ENCODE measurements at regions not wholly inside any gene's neighbourhood (a gene's known extent, or its start where the extent isn't known, plus 50 kb on each side); places are given as distances from the start of the nearest gene placed in this dataset.
"Not testable (repeated sequence)": the region's sequence is repeated elsewhere in the genome, so short reads cannot be mapped to it uniquely, and the experiment has no call there.

- no peak for DNase-seq
These were observed 340.0 kb upstream of the PIK3R1 start for GRCh38 chr5:67875601-67876000.

- DNase-seq: no peak
These were observed 341.6 kb upstream of the PIK3R1 start for GRCh38 chr5:67873935-67874334.

DNA sequence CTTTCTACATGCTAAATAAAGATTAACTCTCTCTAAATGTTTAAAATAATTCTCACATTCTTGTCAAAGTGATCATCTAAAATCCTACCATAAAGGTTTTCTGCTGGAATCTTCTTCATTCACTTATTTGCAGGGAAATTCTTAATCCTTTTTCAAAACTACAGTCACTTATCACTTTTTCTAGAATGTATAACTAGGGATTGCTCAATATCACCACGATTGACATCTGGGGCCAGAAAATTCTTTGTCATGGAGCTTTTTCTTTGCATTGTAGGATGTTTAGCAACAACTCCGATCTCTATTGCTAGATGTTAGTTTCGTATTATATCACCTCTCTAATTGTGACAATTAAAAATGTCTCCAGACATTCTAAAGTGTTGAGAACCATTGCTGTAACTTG is 344.9 kb upstream of the PIK3R1 start:
- no peak for DNase-seq

DNA sequence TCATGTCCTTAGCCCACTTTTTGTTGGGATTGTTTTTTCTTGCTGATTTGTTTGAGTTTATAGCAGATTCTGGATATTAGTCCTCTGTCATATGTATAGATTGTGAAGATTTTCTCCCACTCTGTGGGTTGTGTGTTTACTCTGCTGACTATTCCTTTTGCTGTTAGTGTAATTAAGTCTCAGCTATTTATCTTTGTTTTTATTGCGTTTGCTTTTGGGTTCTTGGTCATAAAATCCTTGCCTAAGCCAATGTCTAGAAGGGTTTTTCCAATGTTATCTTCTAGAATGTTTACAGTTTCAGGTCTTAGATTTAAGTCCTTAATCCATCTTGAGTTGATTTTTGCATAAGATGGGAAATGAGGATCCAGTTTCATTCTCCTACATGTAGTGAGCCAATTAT is 351.2 kb upstream of the PIK3R1 start:
- not testable (repeated sequence) for DNase-seq

DNA sequence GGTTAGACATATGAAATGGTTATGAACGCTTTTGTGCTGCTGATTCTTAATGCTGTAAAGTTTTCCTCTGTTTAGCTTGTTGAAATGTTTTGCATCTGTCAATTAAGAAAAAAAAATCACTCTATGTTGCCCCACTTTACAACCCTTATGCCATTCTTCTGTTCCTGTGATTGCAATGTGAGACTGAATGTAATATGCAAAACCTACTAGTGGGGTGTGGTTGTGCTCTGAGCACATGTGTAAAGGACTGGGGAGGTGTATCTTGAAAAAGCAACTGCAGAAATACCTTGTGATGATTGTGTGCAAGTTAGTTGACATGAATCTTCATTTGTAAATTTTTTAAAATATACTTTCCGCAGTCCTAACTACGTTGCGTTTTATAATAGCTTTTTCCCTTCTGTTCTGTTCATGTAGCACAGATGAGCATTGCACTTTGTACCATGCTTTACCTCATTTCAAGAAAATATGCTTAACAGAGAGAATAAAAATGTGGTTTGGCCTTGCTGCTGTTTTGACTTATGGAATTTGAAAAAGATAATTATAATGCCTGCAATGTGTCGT is 357.0 kb upstream of the PIK3R1 start:
- no peak for DNase-seq

DNA sequence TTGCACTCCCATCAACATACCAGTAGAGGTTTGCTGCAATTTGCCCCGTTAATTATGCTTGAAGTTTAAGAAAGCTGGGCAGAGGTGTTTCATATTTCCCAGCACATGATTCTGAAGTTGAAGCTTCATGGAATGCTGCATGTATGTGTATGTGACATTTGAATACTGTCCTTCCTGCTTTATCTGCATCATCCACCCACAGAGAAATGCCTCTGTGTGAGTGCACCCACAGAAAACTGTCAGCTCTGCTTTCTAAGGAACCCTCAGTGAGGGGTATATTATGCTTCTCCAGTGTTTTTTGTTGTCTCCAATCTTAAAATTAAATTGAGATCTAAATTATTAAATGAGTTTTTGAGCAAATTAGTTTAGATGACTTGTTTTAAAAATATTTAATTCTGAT is 358.1 kb upstream of the PIK3R1 start:
- DNase-seq: peak; percentile 7 to 32

- no peak for DNase-seq
These were observed 360.0 kb upstream of the PIK3R1 start for GRCh38 chr5:67855523-67855922.

DNA sequence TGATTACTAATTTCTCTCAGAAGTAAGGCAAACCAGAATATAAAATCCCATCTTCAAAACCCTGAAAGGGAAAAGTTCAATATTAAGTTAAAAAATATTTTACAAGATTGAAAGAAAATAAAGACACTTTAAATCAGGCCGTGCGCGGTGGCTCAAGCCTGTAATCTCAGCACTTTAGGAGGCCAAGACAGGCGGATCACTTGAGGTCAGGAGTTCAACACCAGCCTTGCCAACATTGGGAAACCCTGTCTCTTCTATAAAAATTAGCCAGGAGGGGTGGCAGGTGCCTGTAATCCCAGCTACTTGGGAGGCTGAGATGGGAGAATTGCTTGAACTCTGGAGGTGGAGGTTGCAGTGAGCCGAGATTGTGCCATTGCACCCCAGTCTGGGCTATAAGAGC is 364.6 kb upstream of the PIK3R1 start:
- not testable (repeated sequence) for DNase-seq

DNA sequence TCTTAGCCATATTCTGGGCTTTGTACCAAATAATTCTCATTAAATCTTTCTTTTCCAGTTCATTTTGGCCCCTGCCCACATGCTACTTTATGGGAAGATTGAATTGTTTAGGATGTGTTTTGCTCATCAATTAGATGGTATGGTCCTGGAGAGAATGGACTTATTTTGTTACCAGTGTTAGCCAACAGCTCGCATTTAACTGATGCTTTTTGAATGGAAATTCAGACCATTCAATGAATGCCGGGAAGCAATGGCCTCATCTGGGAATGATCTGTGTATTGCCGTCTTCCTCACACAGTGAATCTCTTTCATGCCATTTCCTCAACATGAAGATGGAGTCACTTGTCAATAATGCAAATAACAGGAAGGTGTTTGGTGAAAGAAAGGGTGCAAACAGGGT is 370.6 kb upstream of the PIK3R1 start:
- no peak for DNase-seq

DNA sequence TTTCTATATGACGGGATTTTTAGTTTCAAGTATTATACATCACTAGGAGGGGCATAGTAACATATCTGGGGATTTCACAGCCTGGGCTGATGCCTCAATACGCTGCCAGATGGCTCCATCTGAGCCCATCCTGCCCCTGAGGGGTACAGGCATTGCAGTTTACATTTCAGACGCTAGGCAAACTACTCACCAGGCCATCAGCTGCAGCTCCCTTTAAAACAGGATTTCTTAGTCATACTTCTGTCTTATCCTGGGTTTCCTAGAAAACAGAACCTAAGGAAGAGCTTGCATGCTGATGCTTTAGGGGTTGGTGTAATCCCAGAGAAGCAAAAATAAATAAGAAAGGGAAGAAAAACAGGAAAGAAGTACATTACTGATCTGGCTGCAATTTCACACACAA is 372.8 kb upstream of the PIK3R1 start:
- no peak for DNase-seq

- DNase-seq: not testable (repeated sequence)
These were observed 378.3 kb upstream of the PIK3R1 start for GRCh38 chr5:67837225-67837624.

GRCh38 chr5:67836496-67836895 is 379.1 kb upstream of the PIK3R1 start:
- not testable (repeated sequence) for DNase-seq

- DNase-seq: no peak
These were observed 384.5 kb upstream of the PIK3R1 start for GRCh38 chr5:67831048-67831447.

- DNase-seq: no peak
These were observed 388.0 kb upstream of the PIK3R1 start for GRCh38 chr5:67827541-67827940.

GRCh38 chr5:67824852-67825251 is 390.7 kb upstream of the PIK3R1 start:
- no peak for DNase-seq

DNA sequence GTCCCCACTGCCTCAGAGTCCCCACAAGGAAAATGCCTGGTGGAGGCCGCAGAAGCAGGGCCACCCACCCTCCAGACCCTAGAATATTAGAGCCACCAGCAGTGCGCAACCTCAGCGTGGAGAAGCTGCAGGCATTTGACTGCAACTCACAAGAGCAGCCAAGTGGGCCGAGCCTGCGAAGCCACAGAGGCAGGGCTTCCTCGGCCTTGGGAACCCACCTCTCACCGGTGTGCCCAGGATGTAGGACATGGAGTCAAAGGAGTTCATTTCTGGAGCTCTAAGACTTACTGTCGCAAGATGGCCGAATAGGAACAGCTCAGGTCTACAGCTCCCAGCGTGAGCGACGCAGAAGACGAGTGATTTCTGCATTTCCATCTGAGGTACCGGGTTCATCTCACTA is 397.9 kb upstream of the PIK3R1 start:
- DNase-seq: no peak

DNA sequence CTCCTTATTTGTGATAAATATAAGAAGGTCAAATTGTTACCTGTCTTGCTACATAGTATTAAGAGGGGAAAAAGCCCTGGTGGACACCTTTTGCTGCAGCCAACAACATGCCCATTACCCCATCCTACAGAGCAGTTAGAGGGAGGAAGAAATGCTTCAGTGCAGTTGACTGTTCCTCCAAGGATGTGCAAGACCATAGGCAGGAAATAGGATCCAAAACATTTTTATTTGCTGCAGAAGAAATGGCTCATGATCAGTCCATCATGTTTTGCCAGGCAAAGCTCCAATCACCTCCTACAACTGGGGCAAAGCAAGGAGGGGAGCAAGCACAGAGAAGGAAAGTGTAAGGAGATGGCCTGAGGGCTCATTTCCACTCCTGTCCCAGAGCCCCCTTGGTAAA is 399.1 kb upstream of the PIK3R1 start:
- DNase-seq: no peak

DNA sequence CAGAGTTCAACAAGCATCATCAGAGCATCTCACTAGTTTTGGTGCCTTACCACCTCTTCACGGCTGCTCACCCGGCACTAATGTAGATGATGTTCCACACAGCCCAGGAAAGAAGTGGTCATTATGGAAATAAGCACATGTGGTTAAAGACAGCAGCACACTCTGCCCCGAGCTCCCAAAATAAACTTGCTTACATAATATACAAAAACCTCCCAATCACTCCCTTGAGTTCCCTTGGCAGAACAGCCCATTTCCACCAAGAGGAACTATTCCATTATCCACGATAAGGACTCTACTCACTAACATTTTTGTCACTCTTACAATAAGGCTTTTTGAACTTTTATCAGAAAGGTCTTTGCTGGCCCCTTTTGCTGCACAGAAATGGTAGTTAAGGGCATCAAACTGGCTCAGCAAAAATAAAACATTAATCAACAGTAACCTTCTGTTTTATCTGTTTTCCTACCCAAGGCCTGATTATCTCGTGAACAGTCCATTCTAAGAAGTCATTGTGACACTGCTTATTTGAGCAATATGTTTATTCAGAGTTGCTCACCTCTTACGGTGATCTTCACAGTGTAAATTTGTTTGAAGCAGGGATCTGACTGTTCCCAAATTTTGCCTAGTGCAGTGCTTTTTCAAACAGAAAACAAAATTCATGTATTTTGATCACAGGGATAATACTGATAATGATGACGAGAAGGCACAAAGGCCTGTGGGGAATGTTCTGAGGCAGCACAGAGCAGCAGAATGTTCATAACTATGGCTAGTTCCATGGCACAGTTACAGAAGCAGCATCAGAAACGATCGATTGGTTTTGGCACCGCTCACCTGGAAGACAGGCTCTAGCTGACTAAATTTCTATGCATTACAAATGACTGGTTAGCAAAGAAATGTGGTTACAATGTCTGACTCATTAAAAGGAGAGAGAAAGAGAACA is 399.8 kb upstream of the PIK3R1 start:
- DNase-seq: peak in 1 of 2 donors; percentile 13

- peak in 1 of 2 donors; percentile 5 for DNase-seq
These were observed 400.8 kb upstream of the PIK3R1 start for GRCh38 chr5:67814569-67815311.

DNA sequence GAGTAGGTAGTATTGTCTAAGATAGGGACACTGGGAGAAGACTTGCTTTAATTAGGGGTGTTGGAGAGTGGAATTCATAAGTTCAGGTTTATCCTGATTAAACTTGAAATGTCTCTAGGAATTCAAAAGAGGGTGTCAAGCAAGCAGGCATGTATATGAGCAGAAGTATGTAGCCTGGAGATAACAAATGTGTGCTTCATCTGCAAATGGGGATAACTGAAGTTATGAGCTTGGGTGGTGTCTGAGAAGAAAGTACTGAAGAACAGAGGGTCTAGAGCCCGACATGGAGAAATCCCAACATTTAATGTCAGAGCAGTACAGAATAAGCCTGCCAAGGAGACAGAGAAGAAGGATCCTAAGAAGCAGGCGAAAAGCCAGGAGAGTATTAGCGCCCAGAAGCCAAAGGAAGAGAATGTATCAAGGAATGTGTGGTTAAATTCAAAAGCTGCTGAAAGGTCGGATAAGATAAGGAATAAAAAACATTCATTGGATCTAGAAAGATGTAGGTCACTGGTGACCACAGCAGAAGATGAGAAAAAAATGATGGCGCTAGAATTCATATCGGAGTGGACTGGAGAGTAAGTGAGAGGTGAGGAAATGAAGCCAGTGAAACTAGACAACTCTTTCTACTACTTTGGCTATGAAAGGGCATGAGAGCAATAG is 401.5 kb upstream of the PIK3R1 start:
- no peak for DNase-seq

DNA sequence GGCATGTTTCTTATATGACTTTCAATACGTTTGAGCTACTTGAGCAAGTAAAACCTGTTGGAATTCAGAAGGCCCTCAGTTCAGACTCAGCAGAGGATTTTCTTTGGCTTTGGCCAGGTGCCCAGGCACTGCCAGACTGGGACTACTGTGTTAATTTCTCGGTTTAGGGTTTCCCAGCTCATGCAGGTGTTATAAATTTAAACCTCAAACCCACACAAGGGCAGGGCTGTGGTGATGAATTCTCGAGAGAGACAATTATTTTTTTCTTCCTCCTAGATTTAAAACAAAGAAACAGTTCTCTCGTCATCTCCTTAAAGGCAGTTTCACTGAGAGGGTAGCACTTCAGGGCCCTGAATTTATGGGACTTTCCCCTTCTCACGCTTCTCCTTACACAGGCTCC is 406.0 kb upstream of the PIK3R1 start:
- no peak for DNase-seq

DNA sequence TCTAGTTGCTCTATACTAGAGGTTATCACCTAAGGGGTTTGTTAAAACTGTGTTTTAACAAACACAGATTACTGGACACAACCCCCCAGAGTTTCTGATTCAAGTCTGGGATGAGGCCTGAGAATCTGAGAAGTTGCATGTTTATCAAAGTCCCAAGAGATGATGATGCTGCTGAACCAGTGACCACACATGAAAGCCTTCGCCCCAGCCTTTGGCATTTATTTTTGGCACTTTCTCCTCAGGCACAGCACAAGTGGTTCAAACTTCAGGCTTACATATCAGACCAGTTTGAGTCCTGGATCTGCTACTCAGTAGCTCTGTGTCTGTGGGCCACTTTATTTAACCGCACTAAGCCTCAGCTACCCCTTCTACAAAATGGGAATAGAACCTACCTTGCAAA is 407.2 kb upstream of the PIK3R1 start:
- DNase-seq: no peak

- no peak for DNase-seq
These were observed 408.1 kb upstream of the PIK3R1 start for GRCh38 chr5:67807439-67807888.

Data from inflammatory macrophage (primary cell).